Parathyroid adenoma (tissue), 2 donors: ENCODE measurements at regions not wholly inside any gene's neighbourhood (a gene's known extent, or its start where the extent isn't known, plus 50 kb on each side); places are given as distances from the start of the nearest gene placed in this dataset.
"Not testable (repeated sequence)": the region's sequence is repeated elsewhere in the genome, so short reads cannot be mapped to it uniquely, and the experiment has no call there.

Experiments used
- H2AFZ ChIP-seq: fragments of 300-600 bp; sonication (generic); one replicate; pipeline ENCODE4 v1.7.0; 2017; ENCODE audit warnings: antibody characterized with exemption, mild to moderate bottlenecking
- H3K27ac ChIP-seq: fragments of 300-600 bp; sonication (generic); one replicate; pipeline ENCODE4 v1.7.0; 2017
- H3K27me3 ChIP-seq: fragments of 300-600 bp; sonication (generic); one replicate; pipeline ENCODE4 v1.7.0; 2017; ENCODE audit warnings: low read length; ENCODE audit not compliant: control insufficient read depth, insufficient read depth
- H3K36me3 ChIP-seq: fragments of 300-600 bp; sonication (generic); one replicate; pipeline ENCODE4 v1.7.0; 2017; ENCODE audit warnings: low read length; ENCODE audit not compliant: control insufficient read depth, insufficient read depth
- H3K4me1 ChIP-seq: fragments of 300-600 bp; sonication (generic); one replicate; pipeline ENCODE4 v1.7.0; 2017; ENCODE audit warnings: control low read depth
- H3K4me2 ChIP-seq: fragments of 300-600 bp; sonication (generic); one replicate; pipeline ENCODE4 v1.7.0; 2017; ENCODE audit warnings: low read length
- H3K4me3 ChIP-seq: fragments of 300-600 bp; sonication (generic); one replicate; pipeline ENCODE4 v1.7.0; 2017; ENCODE audit warnings: low read depth, low read length
- H3K79me2 ChIP-seq: fragments of 300-600 bp; sonication (generic); one replicate; pipeline ENCODE4 v1.7.0; 2017; ENCODE audit warnings: control low read depth
- H3K9ac ChIP-seq: fragments of 300-600 bp; sonication (generic); one replicate; pipeline ENCODE4 v1.7.0; 2017; ENCODE audit warnings: mild to moderate bottlenecking
- H3K9me3 ChIP-seq: fragments of 300-600 bp; sonication (generic); one replicate; pipeline ENCODE4 v1.7.0; 2017; ENCODE audit warnings: low read length; ENCODE audit not compliant: control insufficient read depth
- CTCF ChIP-seq: fragments of 300-600 bp; sonication (generic); IDR thresholded peaks from one replicate; pipeline ENCODE4 v1.7.0; 2017; ENCODE audit warnings: antibody characterized with exemption, mild to moderate bottlenecking
- donor health status: primary hyperparathyroidism.

DNA sequence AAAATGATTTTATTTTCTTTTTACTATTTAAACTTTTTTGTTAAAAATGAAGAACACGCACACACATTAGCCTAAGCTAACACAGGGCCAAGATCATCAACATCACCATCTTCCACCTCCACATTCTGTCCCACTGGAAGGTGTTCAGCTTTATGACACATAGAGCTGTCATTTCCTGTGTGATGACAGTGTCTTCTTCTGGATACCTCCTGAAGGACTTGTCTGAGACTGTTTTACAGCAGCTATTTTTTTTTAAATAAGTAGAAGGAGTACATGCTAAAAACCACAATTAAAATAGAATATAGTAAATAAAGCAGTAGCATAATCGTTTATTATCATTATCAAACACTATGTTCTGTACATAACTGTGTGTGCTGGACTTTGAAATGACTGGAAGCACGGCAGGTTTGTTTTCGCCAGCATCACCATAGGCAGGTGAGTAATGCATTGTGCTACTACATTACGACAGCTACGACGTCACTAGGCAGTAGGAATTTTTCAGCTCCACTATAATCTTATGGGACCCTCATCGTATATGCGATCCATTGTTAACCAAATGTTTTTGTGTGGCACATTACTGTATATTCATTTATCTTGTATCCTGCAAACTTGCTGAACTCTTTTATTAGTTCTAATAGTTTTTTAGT is 72.8 kb downstream of the KLF15 start:
- Histone ChIP-seq H3K4me2 (no peak overlapping the region), H3K27ac (no peak overlapping the region), H3K79me2 (no peaks in the 10 kb centered on the region), H3K27me3 (no peaks in the 10 kb centered on the region), H3K9me3 (no peaks in the 10 kb centered on the region), H3K4me1 (peaks cover 2% of the 10 kb centered on the region), H2AFZ (no peak overlapping the region), H3K4me3 (no peak overlapping the region), H3K36me3 (no peaks in the 10 kb centered on the region), H3K9ac (no peak overlapping the region)
- TF ChIP-seq CTCF: no peak

- H3K79me2 ChIP-seq, H3K4me2 ChIP-seq, H3K27ac ChIP-seq, H3K27me3 ChIP-seq, H3K9ac ChIP-seq, H3K4me3 ChIP-seq, H3K9me3 ChIP-seq, H3K4me1 ChIP-seq, H3K36me3 ChIP-seq, H2AFZ ChIP-seq: not testable (repeated sequence)
These were observed 73.6 kb downstream of the KLF15 start for GRCh38 chr3:126283651-126284050.

DNA sequence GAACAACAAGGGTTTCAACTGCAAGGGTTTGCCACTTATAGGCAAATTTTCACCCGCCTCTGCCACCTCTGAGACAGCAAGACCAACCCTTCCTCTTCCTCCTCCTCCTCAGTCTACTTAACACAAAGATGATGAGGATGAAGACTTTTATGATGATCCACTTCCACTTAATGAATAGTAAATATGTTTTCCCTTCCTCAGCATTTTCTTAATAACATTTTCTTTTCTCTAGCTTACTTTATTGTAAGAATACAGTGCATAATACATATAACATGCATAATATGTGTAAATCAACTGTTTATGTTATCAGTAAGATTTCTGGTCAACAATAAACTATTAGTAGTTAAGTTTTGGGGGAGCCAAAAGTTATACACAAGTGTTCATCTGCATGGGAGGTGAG is 77.4 kb downstream of the KLF15 start:
- TF ChIP-seq CTCF: no peak
- no peaks in the 10 kb centered on the region for H3K4me1 ChIP-seq
- H3K79me2 ChIP-seq: no peaks in the 10 kb centered on the region
- H3K4me2 ChIP-seq: no peak overlapping the region
- no peak overlapping the region for H2AFZ ChIP-seq
- H3K4me3 ChIP-seq: no peak overlapping the region
- H3K9ac ChIP-seq: no peak overlapping the region
- no peaks in the 10 kb centered on the region for H3K27me3 ChIP-seq
- no peaks in the 10 kb centered on the region for H3K36me3 ChIP-seq
- no peaks in the 10 kb centered on the region for H3K9me3 ChIP-seq
- H3K27ac ChIP-seq: no peak overlapping the region

DNA sequence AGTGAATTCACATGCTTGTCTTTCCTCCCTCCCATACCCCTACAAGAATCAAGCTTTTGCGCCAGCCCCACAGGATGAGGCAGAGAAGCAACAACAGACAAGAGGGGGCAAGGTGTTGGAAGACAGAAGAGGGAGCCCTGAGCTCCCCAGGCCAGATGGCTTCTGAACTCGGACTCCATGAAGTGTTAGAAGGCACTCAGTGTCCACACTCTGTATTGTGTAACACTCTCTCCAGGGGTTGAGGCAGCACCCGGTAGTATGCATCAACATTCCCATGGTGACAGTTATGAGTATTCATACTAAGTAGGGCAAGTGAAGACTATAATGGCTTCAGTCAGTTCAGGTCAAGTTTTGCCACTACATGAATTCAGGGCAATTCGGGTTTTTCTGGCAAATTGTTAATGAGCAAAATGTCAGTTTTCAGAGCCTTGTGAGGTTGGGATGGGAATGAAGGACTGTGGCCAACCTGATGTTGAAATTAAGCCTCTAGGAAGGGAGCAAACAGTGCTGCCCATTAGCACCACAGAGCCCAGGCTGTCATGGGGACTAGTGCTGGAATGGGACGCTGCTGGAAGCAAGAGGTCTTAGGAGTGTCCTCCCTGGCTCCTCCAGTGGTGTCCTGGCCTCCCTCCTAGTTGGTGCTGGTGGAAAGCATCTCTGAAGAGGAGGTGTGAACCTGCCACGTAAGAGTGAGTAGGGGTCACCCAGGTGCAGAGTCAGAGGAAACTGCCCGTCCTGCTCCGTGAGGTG is 79.4 kb downstream of the KLF15 start:
- Histone ChIP-seq H3K4me2 (no peak overlapping the region), H3K9ac (no peak overlapping the region), H3K79me2 (no peaks in the 10 kb centered on the region), H3K9me3 (no peaks in the 10 kb centered on the region), H3K4me1 (no peaks in the 10 kb centered on the region), H3K27me3 (no peaks in the 10 kb centered on the region), H3K36me3 (no peaks in the 10 kb centered on the region), H2AFZ (no peak overlapping the region), H3K4me3 (no peak overlapping the region), H3K27ac (no peak overlapping the region)
- TF ChIP-seq CTCF: no peak

GRCh38 chr3:126275620-126275904 is 81.6 kb downstream of the KLF15 start:
- Histone ChIP-seq H3K4me1 (no peaks in the 10 kb centered on the region), H3K27ac (no peak overlapping the region), H3K4me2 (no peak overlapping the region), H2AFZ (peak overlapping the region; percentile 9), H3K36me3 (no peaks in the 10 kb centered on the region), H3K4me3 (no peak overlapping the region), H3K27me3 (no peaks in the 10 kb centered on the region), H3K9me3 (no peaks in the 10 kb centered on the region), H3K9ac (no peak overlapping the region), H3K79me2 (no peaks in the 10 kb centered on the region)
- TF ChIP-seq CTCF: no peak
